HEK293T (cell line): ENCODE measurements at regions not wholly inside any gene's neighbourhood (a gene's known extent, or its start where the extent isn't known, plus 50 kb on each side); places are given as distances from the start of the nearest gene placed in this dataset.

Experiments used
- CTCF ChIA-PET: fragments of 350-600 bp; formaldehyde crosslinking; extraction: SDS; loops from one replicate; lab custom pipeline; 2021; ENCODE audit warnings: antibody characterized with exemption, inconsistent platforms; lab: Yijun Ruan, JAX
- POLR2A ChIA-PET: fragments of 350-600 bp; formaldehyde crosslinking; extraction: SDS; loops from one replicate; lab custom pipeline; 2020; ENCODE audit warnings: antibody characterized with exemption, inconsistent platforms; lab: Yijun Ruan, JAX
- DNase-seq: peaks from one replicate; pipeline ENCODE4 v3.0.0; 2012; ENCODE audit warnings: mixed read lengths; ENCODE audit errors: extremely low spot score
- ARNT ChIP-seq: fragments of 450-650 bp; IDR thresholded peaks from 2 replicates; pipeline ENCODE4 v1.6.1; 2017; ENCODE audit warnings: mild to moderate bottlenecking
- BHLHE40 ChIP-seq: fragments of 450-650 bp; IDR thresholded peaks from 2 replicates; pipeline ENCODE4 v1.6.1; 2016; ENCODE audit warnings: mild to moderate bottlenecking, moderate library complexity, borderline replicate concordance
- CTBP1 ChIP-seq: fragments of 450-650 bp; IDR thresholded peaks from 2 replicates; pipeline ENCODE4 v1.6.1; 2016; ENCODE audit warnings: borderline replicate concordance
- ELF4 ChIP-seq: fragments of 450-650 bp; IDR thresholded peaks from 2 replicates; pipeline ENCODE4 v1.6.1; 2017; ENCODE audit warnings: antibody characterized with exemption
- FOXA1 ChIP-seq: fragments of 450-650 bp; IDR thresholded peaks from 2 replicates; pipeline ENCODE4 v1.6.1; 2016; ENCODE audit warnings: mild to moderate bottlenecking
- FOXK2 ChIP-seq: fragments of 450-650 bp; IDR thresholded peaks from 2 replicates; pipeline ENCODE4 v1.6.1; 2016; ENCODE audit warnings: mild to moderate bottlenecking
- FOXM1 ChIP-seq: fragments of 450-650 bp; IDR thresholded peaks from 2 replicates; pipeline ENCODE4 v1.6.1; 2017; ENCODE audit warnings: mild to moderate bottlenecking, borderline replicate concordance
- HDGF ChIP-seq: fragments of 450-650 bp; IDR thresholded peaks from 2 replicates; pipeline ENCODE4 v1.6.1; 2017; ENCODE audit warnings: antibody characterized with exemption, borderline replicate concordance
- L3MBTL2 ChIP-seq: fragments of 450-650 bp; conservative IDR thresholded peaks from 2 replicates; pipeline ENCODE4 v1.6.1; 2016; ENCODE audit warnings: mild to moderate bottlenecking
- LEF1 ChIP-seq: fragments of 450-650 bp; IDR thresholded peaks from 2 replicates; pipeline ENCODE4 v1.6.1; 2017; ENCODE audit warnings: mild to moderate bottlenecking, borderline replicate concordance
- NFRKB ChIP-seq: fragments of 450-650 bp; IDR thresholded peaks from 2 replicates; pipeline ENCODE4 v1.6.1; 2016; ENCODE audit warnings: mild to moderate bottlenecking, moderate library complexity
- PKNOX1 ChIP-seq: fragments of 450-650 bp; IDR thresholded peaks from 2 replicates; pipeline ENCODE4 v1.6.1; 2016
- SP1 ChIP-seq: fragments of 450-650 bp; IDR thresholded peaks from 2 replicates; pipeline ENCODE4 v1.6.1; 2017
- SUZ12 ChIP-seq: fragments of 450-650 bp; IDR thresholded peaks from 2 replicates; pipeline ENCODE4 v1.6.1; 2016; ENCODE audit warnings: mild to moderate bottlenecking
- TARDBP ChIP-seq: fragments of 450-650 bp; IDR thresholded peaks from 2 replicates; pipeline ENCODE4 v1.6.1; 2016
- ZNF384 ChIP-seq: fragments of 450-650 bp; IDR thresholded peaks from 2 replicates; pipeline ENCODE4 v1.6.1; 2016

- POLR2A ChIA-PET: no interaction called here
- CTCF ChIA-PET: interaction anchor here (1.6 kb wide), 1 partner anchor 340 kb away, joined by 4 read pairs; no protein-coding TSS in a partner anchor
- no peak for TF ChIP-seq FOXK2
- no peak for TF ChIP-seq LEF1
- TF ChIP-seq ARNT: no peak
- TF ChIP-seq NFRKB: no peak
- TF ChIP-seq CTBP1: no peak
- TF ChIP-seq SUZ12: no peak
- TF ChIP-seq PKNOX1: no peak
- TF ChIP-seq FOXM1: no peak
- no peak for DNase-seq
These were observed 215.2 kb downstream of the NFATC2 start for GRCh38 chr20:51327251-51327841.

- ChIA-PET POLR2A (no interaction called here), CTCF (interaction anchor here (0.8 to 3.2 kb wide), 3 partner anchors 9 to 339 kb away, joined by 4 to 25 read pairs (median 7); no protein-coding TSS in a partner anchor)
These were observed 216.2 kb downstream of the NFATC2 start for GRCh38 chr20:51326201-51326819.

GRCh38 chr20:51322164-51322707 lies 220.3 kb downstream of the NFATC2 start:
- POLR2A ChIA-PET: no interaction called here
- DNase-seq: no peak
- CTCF ChIA-PET: interaction anchor here (1.3 to 1.4 kb wide), 2 partner anchors 335 to 340 kb away, joined by 3 to 4 read pairs; no protein-coding TSS in a partner anchor
- no peak for TF ChIP-seq CTBP1
- no peak for TF ChIP-seq HDGF
- TF ChIP-seq FOXA1: no peak
- no peak for TF ChIP-seq ZNF384
- no peak for TF ChIP-seq SUZ12
- TF ChIP-seq PKNOX1: no peak

More at GRCh38 chr20:51326201-51326819, 216.2 kb downstream of the NFATC2 start:
- TF ChIP-seq CTBP1 (no peak), ELF4 (no peak), FOXK2 (no peak), TARDBP (no peak), FOXM1 (no peak), SP1 (no peak), ARNT (no peak), PKNOX1 (no peak), LEF1 (no peak), HDGF (no peak), FOXA1 (no peak), L3MBTL2 (no peak), ZNF384 (no peak), NFRKB (no peak), BHLHE40 (no peak), SUZ12 (no peak)
- DNase-seq: peak; percentile 25

GRCh38 chr20:51321343-51322163 lies 221.0 kb downstream of the NFATC2 start:
- TF ChIP-seq PKNOX1 (no peak), FOXA1 (no peak)
- ChIA-PET POLR2A (no interaction called here), CTCF (interaction anchor here (1.3 to 1.4 kb wide), 2 partner anchors 334 to 340 kb away, joined by 3 to 4 read pairs; no protein-coding TSS in a partner anchor)
- no peak for DNase-seq

- ChIA-PET POLR2A (no interaction called here), CTCF (no interaction called here)
- no peak for DNase-seq
- TF ChIP-seq SUZ12 (no peak), ELF4 (no peak), FOXA1 (no peak), BHLHE40 (no peak), PKNOX1 (no peak), NFRKB (no peak), ARNT (no peak), L3MBTL2 (no peak), SP1 (no peak), ZNF384 (no peak), TARDBP (no peak), FOXK2 (no peak)
These were observed 223.0 kb downstream of the NFATC2 start for GRCh38 chr20:51319522-51319921.
